IMR-90 (cell line): ENCODE measurements at regions not wholly inside any gene's neighbourhood (a gene's known extent, or its start where the extent isn't known, plus 50 kb on each side); places are given as distances from the start of the nearest gene placed in this dataset.

Experiments
- ATAC-seq: fragments of 200-7000 bp; cut with Tn5 transposase; 2 replicates; pipeline ENCODE4 v1.9.1; 2020; ENCODE audit warnings: low read depth, mild to moderate bottlenecking, moderate library complexity
- BruUV-seq: library from RNA; stranded (reverse); fragments of 400-500 nt; replicated peaks from 2 replicates; lab custom pipeline; 2021; lab: Mats Ljungman, UMichigan
- CTCF ChIA-PET: fragments of 300-600 bp; formaldehyde crosslinking; extraction: SDS; loops from one replicate; lab custom pipeline; 2021; ENCODE audit warnings: antibody characterized with exemption; lab: Yijun Ruan, JAX
- POLR2A ChIA-PET: fragments of 300-600 bp; sonication (Branson Sonifier 250); formaldehyde crosslinking; loops from one replicate; lab custom pipeline; 2022; ENCODE audit warnings: antibody characterized with exemption; ENCODE audit not compliant: unreplicated experiment; lab: Charles Lee
- DNase-seq: peaks from one replicate; pipeline ENCODE4 v3.0.0; 2013
- H2AFZ ChIP-seq: replicated peaks from 2 replicates; pipeline ENCODE3; 2013; ENCODE audit warnings: low read length, mild to moderate bottlenecking; ENCODE audit not compliant: poor library complexity
- H2AK5ac ChIP-seq: 2 replicates; pipeline ENCODE4 v1.6.1; 2013; ENCODE audit warnings: low read depth, low read length, inconsistent platforms
- H2AK9ac ChIP-seq: replicated peaks from 2 replicates; pipeline ENCODE3; 2013; ENCODE audit warnings: mild to moderate bottlenecking, low read depth, low read length, moderate library complexity; ENCODE audit not compliant: poor library complexity
- H2BK120ac ChIP-seq: 2 replicates; pipeline ENCODE4 v1.6.1; 2013; ENCODE audit warnings: low read depth, low read length, inconsistent platforms
- H2BK15ac ChIP-seq: 3 replicates; pipeline ENCODE4 v1.6.1; 2013; ENCODE audit warnings: low read depth, low read length, inconsistent platforms
- H2BK20ac ChIP-seq: 2 replicates; pipeline ENCODE4 v1.6.1; 2013; ENCODE audit warnings: low read depth, mild to moderate bottlenecking, inconsistent platforms, low read length, moderate library complexity
- H2BK5ac ChIP-seq: 2 replicates; pipeline ENCODE4 v1.6.1; 2013; ENCODE audit warnings: mild to moderate bottlenecking, low read depth, low read length, inconsistent platforms; ENCODE audit not compliant: poor library complexity, severe bottlenecking
- H3K14ac ChIP-seq: replicated peaks from 2 replicates; pipeline ENCODE4 v1.6.1; 2013; ENCODE audit warnings: low read depth, low read length, inconsistent platforms
- H3K18ac ChIP-seq: 2 replicates; pipeline ENCODE4 v1.6.1; 2013; ENCODE audit warnings: low read depth, low read length, control low read depth
- H3K23ac ChIP-seq: 2 replicates; pipeline ENCODE4 v1.6.1; 2013; ENCODE audit warnings: low read depth, low read length, inconsistent platforms
- H3K27ac ChIP-seq: 2 replicates; pipeline ENCODE4 v1.5.1; 2013; ENCODE audit warnings: mild to moderate bottlenecking, control low read depth, low read length; ENCODE audit not compliant: insufficient read depth
- H3K27me3 ChIP-seq: 2 replicates; pipeline ENCODE4 v1.6.1; 2013; ENCODE audit warnings: low read length; ENCODE audit not compliant: control insufficient read depth, insufficient read depth
- H3K36me3 ChIP-seq: 2 replicates; pipeline ENCODE4 v1.6.1; 2013; ENCODE audit warnings: low read length, mixed read lengths; ENCODE audit not compliant: control insufficient read depth, insufficient read depth
- H3K4ac ChIP-seq: 2 replicates; pipeline ENCODE4 v1.6.1; 2013; ENCODE audit warnings: low read depth, low read length, inconsistent platforms
- H3K4me1 ChIP-seq: 2 replicates; pipeline ENCODE4 v1.6.1; 2013; ENCODE audit warnings: low read length, mixed read lengths; ENCODE audit not compliant: control insufficient read depth, insufficient read depth
- H3K4me2 ChIP-seq: 2 replicates; pipeline ENCODE4 v1.6.1; 2013; ENCODE audit warnings: low read depth, mild to moderate bottlenecking, control low read depth, low read length, moderate library complexity
- H3K4me3 ChIP-seq: 2 replicates; pipeline ENCODE4 v1.5.1; 2013; ENCODE audit warnings: low read depth, mild to moderate bottlenecking, control low read depth, low read length, moderate library complexity; ENCODE audit not compliant: insufficient read depth
- H3K56ac ChIP-seq: 2 replicates; pipeline ENCODE4 v1.6.1; 2013; ENCODE audit warnings: low read length, inconsistent platforms; ENCODE audit not compliant: insufficient read depth; ENCODE audit errors: extremely low read depth
- H3K79me1 ChIP-seq, 2 experiments: 2 replicates each; pipeline ENCODE4 v1.6.1; 2013; ENCODE audit warnings: low read length in 2 of 2, inconsistent platforms in 1 of 2, low read depth in 1 of 2
- H3K9ac ChIP-seq: 2 replicates; pipeline ENCODE4 v1.6.1; 2013; ENCODE audit warnings: low read depth, low read length, control low read depth
- H3K9me1 ChIP-seq: 2 replicates; pipeline ENCODE4 v1.6.1; 2013; ENCODE audit warnings: low read length, inconsistent platforms; ENCODE audit not compliant: insufficient read depth
- H3K9me3 ChIP-seq: 2 replicates; pipeline ENCODE4 v1.6.1; 2013; ENCODE audit warnings: low read length; ENCODE audit not compliant: control insufficient read depth, insufficient read depth
- H4K20me1 ChIP-seq: 2 replicates; pipeline ENCODE4 v1.6.1; 2013; ENCODE audit warnings: low read length, inconsistent platforms; ENCODE audit not compliant: insufficient read depth
- H4K5ac ChIP-seq: 2 replicates; pipeline ENCODE4 v1.6.1; 2013; ENCODE audit warnings: mild to moderate bottlenecking, low read depth, low read length, control low read depth
- H4K8ac ChIP-seq, 2 experiments: 2 replicates each; pipeline ENCODE4 v1.6.1; 2013; ENCODE audit warnings: low read depth in 2 of 2, low read length in 2 of 2, control low read depth in 1 of 2, inconsistent platforms in 1 of 2
- H4K91ac ChIP-seq: 2 replicates; pipeline ENCODE4 v1.6.1; 2013; ENCODE audit warnings: low read depth, low read length, inconsistent platforms; ENCODE audit not compliant: insufficient read depth
- BHLHE40 ChIP-seq: fragments of 150-350 bp; IDR thresholded peaks from 2 replicates; pipeline ENCODE4 v1.6.1; 2016; ENCODE audit warnings: mild to moderate bottlenecking, low read depth, low read length
- CEBPB ChIP-seq: IDR thresholded peaks from 2 replicates; pipeline ENCODE4 v1.6.1; 2012; ENCODE audit warnings: low read depth, low read length, improper control_type of control experiment
- CHD1 ChIP-seq: IDR thresholded peaks from 2 replicates; pipeline ENCODE4 v1.6.1; 2012; ENCODE audit warnings: low read depth, low read length, improper control_type of control experiment
- ELK1 ChIP-seq: fragments of 150-350 bp; IDR thresholded peaks from 2 replicates; pipeline ENCODE4 v1.6.1; 2016; ENCODE audit warnings: low read depth, mild to moderate bottlenecking, low read length, moderate library complexity, borderline replicate concordance
- FOS ChIP-seq: fragments of 150-350 bp; IDR thresholded peaks from 2 replicates; pipeline ENCODE4 v1.6.1; 2016; ENCODE audit warnings: low read depth, low read length
- MAFK ChIP-seq: IDR thresholded peaks from 2 replicates; pipeline ENCODE4 v1.6.1; 2012; ENCODE audit warnings: low read depth, low read length, improper control_type of control experiment
- MAZ ChIP-seq: IDR thresholded peaks from 2 replicates; pipeline ENCODE4 v1.6.1; 2012; ENCODE audit warnings: low read depth, mild to moderate bottlenecking, low read length, improper control_type of control experiment, moderate library complexity, borderline replicate concordance
- MXI1 ChIP-seq: IDR thresholded peaks from 2 replicates; pipeline ENCODE4 v1.6.1; 2012; ENCODE audit warnings: low read depth, mild to moderate bottlenecking, low read length, moderate library complexity, borderline replicate concordance
- NFE2L2 ChIP-seq: fragments of 150-350 bp; IDR thresholded peaks from 2 replicates; pipeline ENCODE4 v1.6.1; 2016; ENCODE audit warnings: low read depth, mild to moderate bottlenecking, low read length
- POLR2A ChIP-seq: IDR thresholded peaks from 2 replicates; pipeline ENCODE4 v1.6.1; 2012; ENCODE audit warnings: mild to moderate bottlenecking, low read depth, low read length
- RAD21 ChIP-seq: IDR thresholded peaks from 2 replicates; pipeline ENCODE4 v1.6.1; 2012; ENCODE audit warnings: low read length, improper control_type of control experiment
- RCOR1 ChIP-seq: IDR thresholded peaks from 2 replicates; pipeline ENCODE4 v1.6.1; 2012; ENCODE audit warnings: mild to moderate bottlenecking, low read length, improper control_type of control experiment; ENCODE audit not compliant: insufficient replicate concordance
- RFX5 ChIP-seq: IDR thresholded peaks from 2 replicates; pipeline ENCODE4 v1.8.0; 2012; ENCODE audit warnings: low read depth, mild to moderate bottlenecking, low read length, moderate library complexity
- SMC3 ChIP-seq: fragments of 150-350 bp; IDR thresholded peaks from 2 replicates; pipeline ENCODE4 v1.6.1; 2016; ENCODE audit warnings: low read depth, mild to moderate bottlenecking, antibody characterized with exemption, low read length, moderate library complexity
- WGBS, 2 experiments: methylation state at CpG; one replicate each; pipeline versions ENCODE4 v1.1.5 to v1.1.7; 2013; ENCODE audit warnings: missing lambda C conversion rate in 2 of 2; ENCODE audit not compliant: insufficient read length in 1 of 2; ENCODE audit errors: extremely low coverage in 2 of 2; 5-methylcytosine and 5-hydroxymethylcytosine counted together
- dilution Hi-C: fragments of 300-500 bp; cut with HindIII; formaldehyde crosslinking; loops from one replicate; pipeline ENCODE4 v1.14.3; 2018; ENCODE audit warnings: low sequenced_read_pairs; ENCODE audit not compliant: unreplicated experiment
- in situ Hi-C: fragments of 300-500 bp; cut with MboI; formaldehyde crosslinking; loops from 3 replicates; pipeline ENCODE4 v1.14.3; 2019; ENCODE audit warnings: low sequenced_read_pairs, inconsistent platforms, mixed read lengths
- intact Hi-C: fragments of 100-400 bp; cut with micrococcal nuclease; formaldehyde crosslinking; loops from 2 replicates; pipeline ENCODE4 v1.10.0; 2022
- TF ChIP-seq, protein P1 (sequence below): fragments of 150-350 bp; IDR thresholded peaks from 2 replicates; pipeline ENCODE4 v1.6.1; 2017; ENCODE audit warnings: mild to moderate bottlenecking, antibody characterized with exemption, low read length, low read depth
- TF ChIP-seq, protein P2 (sequence below): conservative IDR thresholded peaks from 2 replicates; pipeline ENCODE4 v1.5.1; 2012; ENCODE audit warnings: mild to moderate bottlenecking, low read depth, low read length, improper control_type of control experiment

DNA sequence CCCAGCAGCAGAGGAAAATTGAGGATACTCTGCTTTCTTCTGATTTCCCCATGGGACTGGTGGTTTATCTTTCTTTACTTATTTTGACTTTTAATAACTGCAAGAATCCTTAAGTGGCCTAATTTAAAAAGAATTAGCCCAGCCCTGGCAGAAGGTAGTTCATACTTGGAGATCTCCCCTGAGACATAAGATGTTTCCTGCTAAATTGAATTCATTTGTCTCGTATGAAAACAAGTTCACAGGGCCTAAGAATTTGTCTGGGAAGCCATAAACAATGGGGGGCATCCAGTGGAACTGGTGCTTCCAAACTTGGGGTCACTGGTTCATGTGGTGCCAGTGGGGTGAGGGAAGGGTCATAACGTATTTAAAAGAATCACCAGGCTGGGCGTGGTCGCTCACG is 283.1 kb upstream of the RASGRP1 start:
- Histone ChIP-seq H4K20me1 (no peaks in the 10 kb centered on the region), H2BK20ac (peak overlapping the region; percentile 84; the same call in 1 of the 2 replicates), H2BK15ac (peak overlapping the region; percentile 7; the same call in 2 of the 3 replicates), H2AFZ (no peak overlapping the region), H2AK9ac (no peak overlapping the region), H3K27ac (no peak overlapping the region), H3K18ac (no peak overlapping the region), H3K56ac (no peak overlapping the region), H3K79me1 (peaks cover 0 to 5% of the 10 kb centered on the region in 2 experiments; a peak in 1 of 4 replicates), H3K4me2 (no peak overlapping the region), H3K9ac (no peak overlapping the region), H2BK5ac (peak overlapping the region; percentile 28), H2AK5ac (no peak overlapping the region), H3K9me1 (peaks cover 5% of the 10 kb centered on the region; the same call in 1 of the 2 replicates), H4K8ac (no peak overlapping the region), H3K27me3 (no peaks in the 10 kb centered on the region), H4K5ac (no peak overlapping the region), H3K9me3 (no peaks in the 10 kb centered on the region), H3K14ac (no peak overlapping the region; the same call in 1 of the 2 replicates), H2BK120ac (peak overlapping the region; percentile 55; the same call in 1 of the 2 replicates), H3K4me3 (no peak overlapping the region), H3K4me1 (peaks cover 19% of the 10 kb centered on the region), H4K91ac (peak overlapping the region; percentile 39; the same call in 1 of the 2 replicates), H3K23ac (no peak overlapping the region), H3K4ac (peak overlapping the region; percentile 51), H3K36me3 (no peaks in the 10 kb centered on the region)
- in situ Hi-C loops (no loop called here), intact Hi-C loops (loop anchor here (5.0 kb wide), 1 partner anchor 35 kb away; no protein-coding TSS in a partner anchor), dilution Hi-C loops (no loop called here)
- no TSS peak for BruUV-seq
- DNase-seq (no peak), ATAC-seq (no peak)
- TF ChIP-seq SMC3 (no peak), ELK1 (no peak), MAFK (no peak), BHLHE40 (no peak), MAZ (no peak), RAD21 (no peak), CEBPB (no peak), FOS (no peak), POLR2A (no peak), MXI1 (no peak), RCOR1 (no peak), NFE2L2 (no peak), RFX5 (no peak), CHD1 (no peak)
- TF ChIP-seq, protein P1, sequence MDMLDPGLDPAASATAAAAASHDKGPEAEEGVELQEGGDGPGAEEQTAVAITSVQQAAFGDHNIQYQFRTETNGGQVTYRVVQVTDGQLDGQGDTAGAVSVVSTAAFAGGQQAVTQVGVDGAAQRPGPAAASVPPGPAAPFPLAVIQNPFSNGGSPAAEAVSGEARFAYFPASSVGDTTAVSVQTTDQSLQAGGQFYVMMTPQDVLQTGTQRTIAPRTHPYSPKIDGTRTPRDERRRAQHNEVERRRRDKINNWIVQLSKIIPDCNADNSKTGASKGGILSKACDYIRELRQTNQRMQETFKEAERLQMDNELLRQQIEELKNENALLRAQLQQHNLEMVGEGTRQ, result no peak
- TF ChIP-seq, protein P2, sequence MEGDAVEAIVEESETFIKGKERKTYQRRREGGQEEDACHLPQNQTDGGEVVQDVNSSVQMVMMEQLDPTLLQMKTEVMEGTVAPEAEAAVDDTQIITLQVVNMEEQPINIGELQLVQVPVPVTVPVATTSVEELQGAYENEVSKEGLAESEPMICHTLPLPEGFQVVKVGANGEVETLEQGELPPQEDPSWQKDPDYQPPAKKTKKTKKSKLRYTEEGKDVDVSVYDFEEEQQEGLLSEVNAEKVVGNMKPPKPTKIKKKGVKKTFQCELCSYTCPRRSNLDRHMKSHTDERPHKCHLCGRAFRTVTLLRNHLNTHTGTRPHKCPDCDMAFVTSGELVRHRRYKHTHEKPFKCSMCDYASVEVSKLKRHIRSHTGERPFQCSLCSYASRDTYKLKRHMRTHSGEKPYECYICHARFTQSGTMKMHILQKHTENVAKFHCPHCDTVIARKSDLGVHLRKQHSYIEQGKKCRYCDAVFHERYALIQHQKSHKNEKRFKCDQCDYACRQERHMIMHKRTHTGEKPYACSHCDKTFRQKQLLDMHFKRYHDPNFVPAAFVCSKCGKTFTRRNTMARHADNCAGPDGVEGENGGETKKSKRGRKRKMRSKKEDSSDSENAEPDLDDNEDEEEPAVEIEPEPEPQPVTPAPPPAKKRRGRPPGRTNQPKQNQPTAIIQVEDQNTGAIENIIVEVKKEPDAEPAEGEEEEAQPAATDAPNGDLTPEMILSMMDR, result no peak
- CTCF ChIA-PET, result no interaction called here
- POLR2A ChIA-PET, result no interaction called here
- 100% methylated on average over 1 of the region's 5 CpGs; no CpG with 5 or more reads in 1 of the 2 experiments for WGBS, 2 experiments
